Colonic mucosa (tissue), 4 donors: ENCODE measurements at regions not wholly inside any gene's neighbourhood (a gene's known extent, or its start where the extent isn't known, plus 50 kb on each side); places are given as distances from the start of the nearest gene placed in this dataset.

Experiments used
- DNase-seq: peaks from one replicate; pipeline ENCODE4 v3.0.0-alpha.2; 2020
- H3K27ac ChIP-seq: fragments of 200-600 bp; one replicate; pipeline ENCODE4 v1.8.0; 2021
- H3K27me3 ChIP-seq: fragments of 200-600 bp; one replicate; pipeline ENCODE4 v1.8.0; 2021
- H3K36me3 ChIP-seq: fragments of 200-600 bp; one replicate; pipeline ENCODE4 v1.8.0; 2021
- H3K4me1 ChIP-seq: fragments of 200-600 bp; one replicate; pipeline ENCODE4 v1.8.0; 2021; ENCODE audit warnings: mild to moderate bottlenecking
- H3K4me3 ChIP-seq: fragments of 200-600 bp; one replicate; pipeline ENCODE4 v1.8.0; 2021
- H3K9ac ChIP-seq, 2 donors: one replicate each; pipeline ENCODE4 v1.7.0; 2013; ENCODE audit warnings: control low read depth in 2 of 2, low read depth in 2 of 2, low read length in 2 of 2
- H3K9me3 ChIP-seq: fragments of 200-600 bp; one replicate; pipeline ENCODE4 v1.8.0; 2021
- CTCF ChIP-seq: fragments of 200-600 bp; IDR thresholded peaks from one replicate; pipeline ENCODE4 v1.8.0; 2022; ENCODE audit warnings: antibody characterized with exemption, mild to moderate bottlenecking
- intact Hi-C: fragments of 100-400 bp; cut with DNase I; formaldehyde crosslinking; loops from one replicate; pipeline ENCODE4 v1.14.1; 2022
- donor health status: healthy.
- donor health status: DM: no; HTN: no; CAD: no.
- donor health status: DM: no; HTN: no; CAD: no.

- Histone ChIP-seq H3K27ac (no peak overlapping the region), H3K27me3 (no peaks in the 10 kb centered on the region), H3K4me3 (no peak overlapping the region), H3K36me3 (no peaks in the 10 kb centered on the region), H3K9me3 (no peaks in the 10 kb centered on the region), H3K9ac (no peak overlapping the region), H3K4me1 (no peaks in the 10 kb centered on the region)
- no peak for DNase-seq
- intact Hi-C loops: no loop called here
- TF ChIP-seq CTCF: no peak
Measured at GRCh38 chr4:98780926-98781325, 122.5 kb upstream of the TSPAN5 start.

- DNase-seq: no peak
- Histone ChIP-seq H3K36me3 (no peaks in the 10 kb centered on the region), H3K27me3 (no peaks in the 10 kb centered on the region), H3K27ac (no peak overlapping the region), H3K9me3 (no peaks in the 10 kb centered on the region), H3K9ac (no peak overlapping the region), H3K4me3 (no peak overlapping the region), H3K4me1 (no peaks in the 10 kb centered on the region)
- intact Hi-C loops: no loop called here
- TF ChIP-seq CTCF: no peak
Measured at GRCh38 chr4:98779088-98779487, 120.7 kb upstream of the TSPAN5 start.

GRCh38 chr4:98778206-98778605, 119.8 kb upstream of the TSPAN5 start:
- H3K27ac ChIP-seq: no peak overlapping the region
- H3K4me3 ChIP-seq: no peak overlapping the region
- intact Hi-C loops: no loop called here
- no peaks in the 10 kb centered on the region for H3K4me1 ChIP-seq
- no peaks in the 10 kb centered on the region for H3K36me3 ChIP-seq
- TF ChIP-seq CTCF: no peak
- H3K9ac ChIP-seq: no peak overlapping the region
- H3K27me3 ChIP-seq: no peaks in the 10 kb centered on the region
- no peaks in the 10 kb centered on the region for H3K9me3 ChIP-seq
- peak; percentile 52 for DNase-seq

- no peak overlapping the region for H3K27ac ChIP-seq
- no peaks in the 10 kb centered on the region for H3K9me3 ChIP-seq
- H3K4me1 ChIP-seq: no peaks in the 10 kb centered on the region
- H3K36me3 ChIP-seq: no peaks in the 10 kb centered on the region
- DNase-seq: no peak
- no peaks in the 10 kb centered on the region for H3K27me3 ChIP-seq
- no peak overlapping the region for H3K4me3 ChIP-seq
- H3K9ac ChIP-seq: no peak overlapping the region
- TF ChIP-seq CTCF: no peak
- intact Hi-C loops: no loop called here
Measured at GRCh38 chr4:98775672-98776071, 117.3 kb upstream of the TSPAN5 start.

- TF ChIP-seq CTCF: no peak
- Histone ChIP-seq H3K27me3 (no peaks in the 10 kb centered on the region), H3K36me3 (no peaks in the 10 kb centered on the region), H3K9ac (no peak overlapping the region), H3K4me1 (no peaks in the 10 kb centered on the region), H3K27ac (no peak overlapping the region), H3K4me3 (no peak overlapping the region), H3K9me3 (no peaks in the 10 kb centered on the region)
- no peak for DNase-seq
- intact Hi-C loops: no loop called here
Measured at GRCh38 chr4:98773638-98774037, 115.2 kb upstream of the TSPAN5 start.
